ENCODE measurements at regions not wholly inside any gene's neighbourhood (a gene's known extent, or its start where the extent isn't known, plus 50 kb on each side); places are given as distances from the start of the nearest gene placed in this dataset.

GRCh38 chr1:188762166-188762743 lies 1715.4 kb downstream of the BRINP3 start:
- Mint-ChIP-seq H3K9me3 (peaks cover 3% of the 10 kb centered on the region), H3K27ac (no peak overlapping the region), H3K4me3 (no peak overlapping the region), H3K27me3 (ENCODE audit: low read depth, poor library complexity) (no peaks in the 10 kb centered on the region), H3K4me1 (peaks cover 4% of the 10 kb centered on the region), H3K36me3 (ENCODE audit: low read depth) (no peaks in the 10 kb centered on the region)
- no peak for DNase-seq
- no peak for TF ChIP-seq CTCF (IDR thresholded peaks at IDR 0.05)

DNA sequence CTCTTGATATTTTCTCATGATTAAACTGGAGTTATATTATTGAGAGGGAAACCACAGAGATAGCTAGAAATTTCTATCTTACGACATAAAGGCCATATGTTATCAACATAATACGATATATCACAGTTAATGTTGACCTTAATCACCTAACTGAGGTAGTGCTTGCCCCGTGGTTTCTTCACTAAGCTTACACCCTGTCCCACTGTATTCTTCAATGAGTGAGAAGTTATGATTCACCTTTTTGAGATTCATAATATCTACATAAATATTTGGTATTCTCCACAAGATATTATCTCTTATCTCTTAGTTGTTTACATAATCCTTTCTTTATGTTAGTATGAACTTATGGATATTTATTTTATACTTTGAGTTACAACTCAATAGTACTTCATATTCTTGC lies 1714.1 kb downstream of the BRINP3 start:
- H3K27me3 Mint-ChIP-seq (ENCODE audit: low read depth, poor library complexity) = no peaks in the 10 kb centered on the region
- no peak overlapping the region for H3K27ac Mint-ChIP-seq
- no peak overlapping the region for H3K4me3 Mint-ChIP-seq
- no peaks in the 10 kb centered on the region for H3K9me3 Mint-ChIP-seq
- peaks cover 4% of the 10 kb centered on the region for H3K4me1 Mint-ChIP-seq
- no peak for TF ChIP-seq CTCF (IDR thresholded peaks at IDR 0.05)
- DNase-seq = no peak
- no peaks in the 10 kb centered on the region for H3K36me3 Mint-ChIP-seq (ENCODE audit: low read depth)

DNA sequence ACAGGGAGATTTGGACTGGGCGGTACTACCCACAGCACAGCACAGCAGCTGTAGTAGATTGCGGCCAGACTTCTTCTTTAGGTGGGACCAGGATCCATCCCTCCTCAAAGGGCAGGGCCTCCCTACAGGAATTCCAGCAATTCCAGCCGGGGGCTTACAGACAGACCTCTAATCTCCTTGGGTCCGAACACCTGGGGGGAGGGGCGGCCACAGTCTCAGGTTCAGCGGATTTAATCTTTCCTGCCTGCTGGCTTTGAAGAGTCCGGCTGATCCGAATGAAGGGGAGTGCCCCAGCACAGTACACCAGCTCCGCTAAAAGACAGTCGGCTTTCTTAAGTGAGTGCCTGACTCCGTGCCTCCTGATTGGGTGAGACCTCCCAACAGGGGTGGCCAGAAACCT lies 1708.5 kb downstream of the BRINP3 start:
- no peak for TF ChIP-seq CTCF (IDR thresholded peaks at IDR 0.05)
- peak; percentile 9 for DNase-seq
- no peaks in the 10 kb centered on the region for H3K4me1 Mint-ChIP-seq
- H3K27me3 Mint-ChIP-seq (ENCODE audit: low read depth, poor library complexity) = no peaks in the 10 kb centered on the region
- no peak overlapping the region for H3K27ac Mint-ChIP-seq
- no peak overlapping the region for H3K4me3 Mint-ChIP-seq
- peaks cover 40% of the 10 kb centered on the region for H3K9me3 Mint-ChIP-seq
- peaks cover 8% of the 10 kb centered on the region for H3K36me3 Mint-ChIP-seq (ENCODE audit: low read depth)

DNA sequence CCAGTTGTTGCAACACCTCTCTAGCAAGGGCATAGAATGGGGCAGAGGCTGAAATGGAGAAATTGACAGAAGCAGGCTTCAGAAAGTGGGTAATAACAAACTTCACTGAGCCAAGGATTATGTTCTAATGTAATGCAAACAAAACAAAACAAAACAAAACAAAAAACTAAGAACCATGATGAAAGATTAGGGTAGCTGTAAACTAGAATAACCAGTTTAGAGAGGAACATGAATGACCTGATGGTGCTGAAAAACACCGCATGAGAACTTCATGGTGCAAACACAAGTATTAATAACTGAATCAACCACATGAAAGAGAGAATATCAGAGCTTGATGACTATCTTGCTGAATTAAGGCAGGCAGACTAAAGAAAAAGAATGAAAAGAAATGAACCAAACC lies 1707.7 kb downstream of the BRINP3 start:
- no peak for DNase-seq
- TF ChIP-seq CTCF (IDR thresholded peaks at IDR 0.05) = no peak
- H3K4me1 Mint-ChIP-seq = no peaks in the 10 kb centered on the region
- no peaks in the 10 kb centered on the region for H3K27me3 Mint-ChIP-seq (ENCODE audit: low read depth, poor library complexity)
- no peak overlapping the region for H3K27ac Mint-ChIP-seq
- H3K4me3 Mint-ChIP-seq = no peak overlapping the region
- H3K36me3 Mint-ChIP-seq (ENCODE audit: low read depth) = peaks cover 8% of the 10 kb centered on the region
- H3K9me3 Mint-ChIP-seq = peaks cover 44% of the 10 kb centered on the region

GRCh38 chr1:188778578-188778977 lies 1699.1 kb downstream of the BRINP3 start:
- no peaks in the 10 kb centered on the region for H3K27me3 Mint-ChIP-seq (ENCODE audit: low read depth, poor library complexity)
- H3K4me3 Mint-ChIP-seq = no peak overlapping the region
- H3K36me3 Mint-ChIP-seq (ENCODE audit: low read depth) = no peaks in the 10 kb centered on the region
- no peak for TF ChIP-seq CTCF (IDR thresholded peaks at IDR 0.05)
- DNase-seq = no peak
- no peak overlapping the region for H3K27ac Mint-ChIP-seq
- H3K4me1 Mint-ChIP-seq = no peaks in the 10 kb centered on the region
- peaks cover 23% of the 10 kb centered on the region for H3K9me3 Mint-ChIP-seq

DNA sequence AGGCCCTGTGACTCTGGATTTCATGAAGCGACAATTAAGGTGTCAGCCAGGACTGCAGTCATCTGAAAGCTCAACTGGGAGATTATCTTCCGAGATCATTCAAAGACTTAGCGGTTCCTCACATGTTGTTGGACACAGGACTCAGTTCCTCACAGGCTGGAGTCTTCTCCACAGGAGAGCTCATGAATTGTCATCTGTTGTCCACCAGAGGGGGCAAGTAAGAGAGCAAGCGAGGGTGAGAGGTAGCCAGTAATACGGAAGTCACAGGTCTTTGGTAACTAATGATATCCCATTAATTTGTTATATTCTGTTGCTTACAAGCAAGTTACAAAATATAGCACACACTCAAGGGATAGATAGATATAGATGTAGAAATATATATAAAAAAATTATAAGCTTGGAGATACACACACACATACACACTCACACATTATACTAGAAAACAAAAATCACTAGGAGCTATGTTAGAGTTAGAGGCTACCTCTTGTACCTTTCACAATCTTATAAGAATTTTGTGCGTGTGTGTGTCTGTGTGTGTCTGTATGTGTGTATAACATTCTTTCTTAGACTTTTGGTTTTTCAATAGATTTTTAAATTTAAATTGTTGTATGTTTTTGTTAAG lies 1695.3 kb downstream of the BRINP3 start:
- no peaks in the 10 kb centered on the region for H3K36me3 Mint-ChIP-seq (ENCODE audit: low read depth)
- peak; percentile 30 for DNase-seq
- peaks cover 3% of the 10 kb centered on the region for H3K9me3 Mint-ChIP-seq
- H3K27ac Mint-ChIP-seq = no peak overlapping the region
- H3K4me3 Mint-ChIP-seq = no peak overlapping the region
- no peaks in the 10 kb centered on the region for H3K4me1 Mint-ChIP-seq
- peak; percentile 63 for TF ChIP-seq CTCF (IDR thresholded peaks at IDR 0.05)
- no peaks in the 10 kb centered on the region for H3K27me3 Mint-ChIP-seq (ENCODE audit: low read depth, poor library complexity)

Measured in nephron progenitor cell (in vitro differentiated cells).